NCI-H748 (cell line): ENCODE measurements at regions not wholly inside any gene's neighbourhood (a gene's known extent, or its start where the extent isn't known, plus 50 kb on each side); places are given as distances from the start of the nearest gene placed in this dataset.

ENCODE experiments used
- DNase-seq: peaks from one replicate; lab custom pipeline; 2025; ENCODE audit not compliant: unreplicated experiment; lab: John Stamatoyannopoulos, UW

DNA sequence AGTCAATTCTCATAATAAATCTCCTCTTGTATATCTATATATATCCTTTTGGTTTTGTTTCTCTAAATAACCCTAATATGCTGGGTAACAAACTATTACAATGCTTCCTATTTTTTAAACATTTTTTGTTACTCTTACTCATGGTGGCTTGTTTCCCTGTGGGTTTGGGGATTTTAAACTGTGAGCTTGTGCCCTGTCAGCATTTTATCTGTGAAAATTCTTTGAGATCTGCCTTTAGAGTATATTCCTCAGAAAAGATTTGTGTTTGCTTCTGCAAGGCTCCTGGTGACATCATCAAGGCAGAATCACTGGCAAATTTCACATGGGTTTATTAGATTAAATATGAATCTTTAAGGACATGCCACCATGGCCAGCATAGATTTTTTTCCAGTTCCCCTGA, 273.6 kb downstream of the LRFN2 start:
- no peak for DNase-seq

DNA sequence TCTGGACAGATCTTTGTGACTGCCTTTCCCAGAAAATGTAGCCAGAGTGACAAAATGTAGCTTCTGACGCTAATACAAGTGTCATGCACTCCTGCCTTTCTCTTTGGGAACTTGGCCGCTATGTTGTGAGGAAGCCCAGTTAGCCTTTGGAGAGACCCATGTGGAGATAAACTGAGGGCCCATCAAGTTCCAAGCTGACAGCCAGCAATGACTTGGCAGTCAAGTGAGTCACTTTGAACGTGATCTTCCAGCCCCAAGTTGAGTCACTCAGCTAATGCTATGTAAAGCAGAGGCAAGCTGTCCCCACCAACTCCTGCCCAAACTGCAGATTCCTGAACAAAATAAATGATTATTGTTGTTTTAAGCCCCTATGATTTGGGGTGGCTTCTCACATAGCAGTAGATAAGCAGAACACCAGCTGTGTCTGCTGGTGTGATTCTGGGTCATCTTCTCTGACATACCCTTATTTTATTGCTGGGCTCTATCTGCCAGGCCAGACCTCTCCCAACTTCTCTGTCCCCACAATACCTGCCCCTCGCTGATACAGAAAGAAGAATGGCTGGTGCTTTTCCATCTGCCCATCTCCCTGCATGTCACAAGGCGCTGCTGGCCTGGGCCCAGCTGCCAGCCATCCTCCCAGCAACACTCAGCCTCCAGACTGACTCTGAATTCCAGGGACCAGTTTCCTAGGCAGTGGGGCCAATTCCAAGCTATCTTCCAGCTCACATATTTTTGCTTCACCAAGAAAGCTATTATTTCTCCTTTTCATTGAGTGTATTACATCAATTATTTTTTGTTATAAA, 274.8 kb downstream of the LRFN2 start:
- DNase-seq: no peak

DNA sequence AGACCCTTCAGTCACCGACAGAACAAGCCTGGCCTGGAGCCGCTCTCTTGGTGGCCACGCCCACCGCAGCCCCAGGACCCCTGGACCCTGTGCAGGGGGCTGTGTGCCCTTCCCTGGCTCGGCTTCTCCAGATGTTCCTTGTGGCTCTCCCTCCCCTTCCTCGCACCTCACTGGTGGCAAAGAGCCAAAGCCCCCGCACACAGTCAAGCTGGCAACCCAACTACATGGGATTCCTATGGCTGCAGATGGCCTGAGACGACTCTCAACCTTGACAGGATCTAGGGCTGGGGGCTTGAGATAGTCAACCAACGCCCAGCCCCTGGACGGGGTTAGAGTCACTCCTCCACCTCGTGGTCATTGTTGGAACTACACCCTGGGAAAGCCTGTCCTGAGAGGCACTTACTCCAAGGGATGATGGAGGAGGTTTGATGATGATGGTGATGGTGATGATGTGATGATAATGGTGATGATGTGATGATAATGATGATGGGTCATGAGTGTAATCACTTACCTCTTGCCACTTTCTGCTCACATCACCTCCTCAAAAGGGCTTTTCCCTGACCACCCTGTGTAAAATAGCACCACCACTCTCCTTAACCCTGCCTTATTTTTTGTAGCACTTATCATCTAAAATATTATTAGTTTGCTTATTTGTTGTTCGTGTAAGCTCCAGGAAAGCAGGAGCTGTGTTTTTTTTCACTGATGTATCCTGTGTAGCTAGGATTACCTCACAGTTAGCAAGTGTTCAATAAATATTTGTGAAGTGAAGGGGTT, 278.4 kb downstream of the LRFN2 start:
- peak; percentile 83 for DNase-seq

DNA sequence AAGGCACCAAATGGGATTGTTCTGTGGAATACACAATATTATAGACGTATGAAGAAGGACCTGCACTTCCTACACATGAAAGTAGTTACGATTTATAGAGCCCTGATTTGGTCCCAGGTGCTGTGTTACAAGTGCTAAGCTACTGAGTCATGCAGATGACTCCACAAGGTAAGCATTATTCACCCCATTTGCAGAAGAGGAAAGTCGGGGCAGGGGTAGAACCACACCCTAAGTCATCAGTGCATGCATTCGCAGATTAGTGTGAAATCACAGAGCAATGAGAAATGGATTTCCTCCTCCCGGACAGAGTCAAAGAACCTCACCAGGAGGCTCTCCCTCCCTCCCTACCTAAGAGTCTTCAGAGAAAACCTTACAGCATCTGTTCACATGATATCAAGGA, 279.5 kb downstream of the LRFN2 start:
- no peak for DNase-seq

DNA sequence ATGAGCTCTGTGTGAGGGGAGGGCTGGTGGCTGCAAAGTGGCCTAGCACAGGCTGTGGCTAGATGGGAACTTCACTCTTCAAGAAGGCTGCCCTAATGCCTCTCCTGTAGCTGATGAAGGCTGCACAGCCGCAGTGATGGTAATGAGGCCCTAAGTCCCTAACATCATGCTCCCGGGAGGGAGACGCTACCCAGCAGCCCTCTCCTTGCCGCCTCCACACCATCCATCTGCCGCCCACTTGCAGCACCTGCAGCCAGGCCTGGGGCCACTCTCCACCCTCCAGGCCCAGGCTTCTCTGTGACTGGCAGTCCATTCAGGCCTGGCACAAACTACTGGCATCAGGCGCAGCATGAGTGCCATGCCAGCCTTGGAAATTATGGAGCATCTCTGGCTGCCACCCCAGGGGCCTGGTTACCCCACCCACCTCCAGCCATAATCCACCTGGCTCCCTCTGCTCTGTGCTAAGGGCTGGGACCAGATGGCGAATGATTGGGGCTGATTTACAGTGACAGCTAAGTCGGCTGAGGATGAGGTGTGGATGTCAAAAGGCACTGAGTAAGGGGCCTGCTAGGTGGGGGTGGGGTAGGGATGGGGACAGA, 284.2 kb downstream of the LRFN2 start:
- DNase-seq: no peak

DNA sequence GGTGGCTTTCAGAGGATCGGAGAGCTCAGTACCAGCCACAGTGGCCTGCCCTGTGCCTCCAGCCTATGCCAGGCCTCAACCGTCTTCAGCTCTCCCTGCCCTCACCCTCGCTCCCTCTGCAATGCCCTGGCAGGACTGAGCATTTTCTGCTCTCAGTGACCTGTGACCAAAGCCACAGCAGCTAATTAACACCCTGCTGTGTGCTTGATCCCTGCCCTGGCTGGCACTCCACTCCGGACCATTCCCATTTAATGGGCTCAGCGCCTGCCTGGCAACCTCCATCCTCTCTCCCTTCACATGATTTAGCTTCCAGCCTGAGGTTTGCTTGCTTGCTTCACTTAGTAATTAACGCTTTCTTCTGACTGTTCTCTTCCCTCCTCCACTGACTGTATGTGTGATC, 287.5 kb downstream of the LRFN2 start:
- DNase-seq: no peak

DNA sequence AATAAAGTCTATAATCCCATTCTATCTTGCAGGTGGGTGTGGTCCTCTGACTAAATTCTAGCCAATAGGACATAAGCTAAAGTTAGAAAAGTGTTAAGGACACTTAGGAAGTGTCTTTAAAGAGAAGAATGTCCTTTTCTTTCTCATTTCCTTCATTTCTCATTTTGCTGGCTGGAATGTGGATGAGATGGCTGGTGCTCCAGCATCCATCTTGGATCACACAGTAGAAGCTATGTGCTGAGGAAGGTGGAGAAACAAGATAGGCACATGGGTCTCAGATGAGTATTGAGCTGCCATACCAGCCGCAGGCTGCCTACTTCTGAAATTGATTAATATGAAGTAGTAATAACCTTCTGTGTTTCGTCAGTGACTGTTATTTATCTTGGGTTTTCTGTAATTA, 289.0 kb downstream of the LRFN2 start:
- no peak for DNase-seq

DNA sequence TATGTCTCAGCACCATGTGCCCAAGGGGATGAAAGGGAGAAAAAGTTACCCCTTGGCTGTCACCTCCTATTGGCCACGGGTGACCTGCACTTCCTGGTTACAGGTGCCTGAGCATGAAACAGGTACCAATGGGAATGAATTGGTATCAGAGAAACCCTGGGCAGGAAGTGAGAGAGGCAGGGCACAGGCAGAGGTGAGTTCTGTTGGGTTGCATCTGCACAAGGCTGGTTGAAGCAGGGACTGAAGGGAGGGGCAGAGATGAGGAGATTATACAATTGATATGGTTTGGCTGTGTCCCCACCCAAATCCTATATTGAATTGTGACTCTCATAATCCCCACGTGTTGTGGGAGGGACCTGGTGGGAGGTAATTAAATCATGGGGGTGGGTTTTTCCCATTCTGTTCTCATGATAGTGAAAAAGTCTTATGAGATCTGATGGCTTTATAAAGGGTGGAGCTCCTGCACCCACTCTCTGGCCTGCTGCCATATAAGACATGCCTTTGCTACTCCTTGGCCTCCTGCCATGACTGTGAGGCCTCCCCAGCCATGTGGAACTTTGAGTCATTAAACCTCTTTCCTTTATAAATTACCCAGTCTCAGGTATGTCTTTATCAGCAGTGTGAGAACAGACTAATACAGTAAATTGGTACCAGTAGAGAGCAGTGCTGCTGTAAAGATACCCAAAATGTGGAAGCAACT, 291.8 kb downstream of the LRFN2 start:
- DNase-seq: no peak

DNA sequence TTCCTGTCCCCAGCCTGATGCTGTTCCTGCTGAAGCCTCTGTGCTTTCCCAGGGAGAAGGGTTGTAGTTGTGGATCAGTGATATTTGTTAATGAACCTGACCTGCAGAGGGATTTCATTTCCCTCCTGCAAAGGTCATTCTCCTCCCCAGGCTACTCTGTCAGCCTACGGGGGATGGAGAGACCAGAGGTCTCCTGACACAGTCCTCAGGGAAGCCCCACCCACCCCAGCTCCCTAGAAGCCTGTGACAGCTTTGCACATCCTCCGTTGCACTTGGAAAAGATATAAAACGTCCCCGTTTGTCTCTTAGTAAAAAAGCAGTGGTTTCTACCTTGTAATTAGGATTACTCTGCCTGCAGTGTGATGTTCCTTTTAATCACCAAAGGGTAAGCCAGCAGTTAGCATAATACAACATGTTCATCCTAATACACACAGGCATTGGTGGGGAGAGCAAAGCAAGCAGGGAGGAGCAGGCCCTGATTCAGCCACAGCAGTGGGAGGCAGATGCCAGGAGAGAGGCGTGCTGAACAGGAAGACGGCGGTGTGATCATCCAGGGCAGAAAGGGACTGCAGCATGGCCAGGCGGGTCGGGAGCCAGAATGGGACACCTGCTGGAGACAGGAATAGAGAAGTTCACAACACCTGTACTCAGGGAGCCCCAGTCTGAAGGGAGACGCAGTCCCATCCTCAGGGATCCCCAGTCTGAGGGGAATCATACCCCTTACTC, 293.5 kb downstream of the LRFN2 start:
- DNase-seq: no peak

DNA sequence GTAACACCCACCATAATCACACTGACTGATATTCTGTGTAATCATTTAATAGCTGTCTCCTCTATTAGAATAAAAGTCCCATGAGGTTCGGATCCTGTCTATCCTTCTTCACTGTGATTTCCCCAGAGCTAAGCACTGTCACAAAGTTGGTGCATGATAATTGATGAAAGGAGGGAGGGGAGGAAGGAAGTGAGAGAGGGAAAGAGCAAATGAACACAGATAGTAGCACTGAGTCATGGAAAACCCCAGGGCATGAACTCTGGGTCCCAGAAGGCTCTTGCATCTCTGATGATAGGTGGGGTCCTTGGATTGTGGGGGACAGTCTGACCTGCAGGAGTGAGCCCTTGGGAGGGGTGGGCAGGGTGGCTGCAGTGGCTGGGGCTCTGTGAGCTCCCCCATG, 294.1 kb downstream of the LRFN2 start:
- DNase-seq: no peak

DNA sequence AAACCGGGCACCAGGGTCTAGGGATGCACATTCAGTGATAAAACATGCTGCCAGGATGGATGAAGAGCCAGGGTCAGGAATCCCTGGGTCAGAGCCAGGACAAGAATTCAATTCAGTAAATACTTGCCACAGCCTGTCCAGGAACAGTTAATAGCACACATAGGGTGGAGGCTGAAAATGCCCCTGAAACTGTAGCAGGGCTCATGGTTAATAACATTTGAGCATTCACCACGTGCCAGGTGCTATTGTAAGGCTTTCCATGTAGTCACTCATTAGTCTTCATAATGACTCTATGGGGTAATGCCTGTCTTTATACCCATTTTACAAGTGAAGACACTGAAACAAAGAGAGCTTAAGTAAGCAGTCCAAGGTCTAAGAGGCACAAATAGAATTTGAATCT, 296.3 kb downstream of the LRFN2 start:
- DNase-seq: peak; percentile 61

DNA sequence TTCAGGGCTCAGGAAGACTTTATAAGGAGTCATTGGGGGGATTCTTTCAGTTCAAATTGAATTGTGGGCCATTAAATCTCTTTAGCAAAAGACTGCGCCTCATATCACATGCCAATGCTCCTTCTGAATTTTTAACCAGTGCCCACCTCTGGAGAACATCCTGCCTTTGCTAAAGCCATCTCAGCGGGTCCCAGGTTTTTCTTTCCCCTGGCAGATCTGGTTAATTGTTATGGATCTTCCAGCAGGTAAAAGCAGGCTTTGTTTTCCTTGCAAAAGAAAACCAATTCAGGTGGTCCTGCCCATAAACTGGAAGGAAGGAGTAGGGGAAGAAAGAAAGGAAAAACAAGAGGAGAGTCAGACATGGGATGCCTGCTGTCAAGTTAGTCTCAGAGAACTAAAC, 298.2 kb downstream of the LRFN2 start:
- DNase-seq: no peak

DNA sequence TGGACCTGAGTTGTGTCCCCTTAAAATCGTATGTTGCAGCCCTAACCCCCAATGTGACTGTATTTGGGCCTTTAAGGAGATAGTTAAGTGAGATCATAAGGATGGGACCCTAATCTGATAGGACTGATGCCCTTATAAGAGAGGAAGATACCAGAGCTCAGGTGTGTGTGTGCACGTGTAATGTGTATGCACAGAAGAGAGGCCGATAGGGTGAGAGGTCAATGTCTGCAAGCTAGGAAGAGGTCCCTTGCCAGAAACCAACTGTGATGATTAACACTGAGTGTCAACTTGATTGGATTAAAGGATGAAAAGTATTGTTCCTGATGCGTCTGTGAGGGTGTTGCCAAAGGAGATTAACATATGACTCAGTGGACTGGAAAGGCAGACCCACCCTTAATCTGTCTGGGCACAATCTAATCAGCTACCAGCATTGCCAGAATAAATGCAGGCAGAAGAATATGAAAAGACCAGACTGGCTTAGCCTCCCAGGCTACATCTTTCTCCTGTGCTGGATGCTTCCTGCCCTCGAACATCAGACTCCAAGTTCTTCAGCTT, 299.8 kb downstream of the LRFN2 start:
- peak; percentile 23 for DNase-seq

DNA sequence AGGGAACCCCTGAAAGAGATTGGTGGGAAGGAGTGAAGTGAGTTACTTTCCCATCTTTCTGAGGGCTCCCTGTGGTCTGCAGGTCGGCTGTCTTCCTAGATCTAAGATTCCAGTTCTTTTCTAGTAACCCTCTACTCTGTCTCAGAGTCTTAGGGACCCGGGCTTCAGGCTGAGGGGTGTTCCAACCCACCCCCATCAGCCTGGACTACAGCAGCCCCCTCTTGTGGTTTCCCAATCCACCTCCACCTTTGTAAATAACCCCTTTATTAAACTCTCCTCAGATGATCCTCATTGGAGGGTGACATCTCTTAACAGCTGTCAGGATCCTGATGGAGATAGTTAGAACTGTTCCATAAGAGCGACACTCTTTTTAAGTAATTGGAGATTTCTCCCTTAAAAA, 300.4 kb downstream of the LRFN2 start:
- no peak for DNase-seq

DNA sequence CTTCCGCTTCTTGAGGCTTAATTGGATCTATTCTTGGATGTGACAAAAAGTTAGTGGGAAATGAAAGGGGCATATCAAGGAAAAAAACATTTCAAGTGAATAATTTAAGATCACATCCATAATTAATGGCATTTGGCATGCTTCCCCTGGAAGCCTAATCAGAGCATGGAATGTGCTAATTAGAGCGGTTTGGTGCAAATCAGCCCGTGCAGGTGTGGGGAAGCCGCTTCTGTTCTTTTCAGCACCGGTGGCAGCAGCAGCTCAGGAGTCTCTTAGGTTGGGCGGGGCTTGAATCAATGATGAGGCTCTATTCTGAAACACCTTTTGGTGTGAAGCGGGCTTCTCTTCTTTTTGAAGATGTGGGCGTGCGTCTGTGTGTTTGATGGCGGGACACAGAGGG, 301.2 kb downstream of the LRFN2 start:
- DNase-seq: peak; percentile 55

DNA sequence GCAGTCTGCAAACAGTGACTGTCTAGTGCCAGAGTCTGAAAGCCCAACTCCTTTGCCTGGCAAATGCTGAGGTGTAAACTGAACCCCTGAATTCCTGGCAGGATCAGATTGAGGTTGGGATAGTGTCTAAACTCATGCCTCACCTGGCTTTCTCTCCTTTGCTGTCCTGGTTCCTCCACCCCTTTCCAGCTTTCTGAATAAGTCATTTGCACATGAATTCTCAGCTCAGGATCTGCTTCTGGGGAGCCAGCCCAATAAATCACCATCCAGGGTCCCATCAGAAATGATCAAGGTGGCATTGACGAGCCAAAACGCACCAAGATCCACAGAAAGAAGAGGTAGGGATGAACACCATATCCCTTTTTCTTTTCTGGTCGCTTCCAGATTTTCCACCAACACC, 301.6 kb downstream of the LRFN2 start:
- no peak for DNase-seq

DNA sequence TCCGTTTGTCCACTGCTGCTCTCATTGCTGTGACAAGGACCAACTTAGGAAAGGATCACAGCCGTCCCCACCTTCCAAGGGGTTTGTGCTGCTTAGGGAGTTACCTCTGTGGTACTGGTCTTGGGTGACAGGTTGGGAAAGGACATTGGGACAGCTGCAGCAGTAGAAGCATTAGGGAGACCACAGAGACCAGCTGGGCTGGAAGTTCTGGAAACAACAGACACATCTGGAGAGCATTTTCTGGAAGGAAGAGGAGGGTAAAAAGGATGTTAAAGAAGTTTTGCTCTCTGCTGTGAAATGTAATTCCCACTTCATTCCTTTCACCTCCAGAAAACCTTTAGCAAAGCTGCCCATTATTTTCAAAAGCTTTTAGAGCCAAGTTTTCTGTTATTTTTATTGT, 304.2 kb downstream of the LRFN2 start:
- no peak for DNase-seq

DNA sequence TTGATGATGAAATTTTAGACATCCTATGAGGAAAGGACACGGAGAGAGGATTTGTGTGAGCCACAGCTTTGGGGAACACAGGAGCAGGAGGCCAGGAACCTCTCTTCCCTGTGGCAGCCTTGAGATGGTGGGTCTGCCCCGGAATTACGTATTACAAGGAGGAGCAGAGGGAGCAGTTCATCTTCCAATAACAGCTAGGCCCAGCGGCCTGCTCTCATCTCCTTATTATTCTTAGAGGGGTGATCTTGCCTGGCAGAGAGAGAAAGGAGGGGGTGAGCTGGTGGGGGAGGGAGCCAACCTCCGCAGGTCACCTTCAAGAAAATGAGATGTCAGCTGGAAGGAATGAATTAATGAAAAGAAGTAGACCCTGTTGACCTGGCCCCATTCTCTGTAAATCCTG, 305.8 kb downstream of the LRFN2 start:
- DNase-seq: no peak

DNA sequence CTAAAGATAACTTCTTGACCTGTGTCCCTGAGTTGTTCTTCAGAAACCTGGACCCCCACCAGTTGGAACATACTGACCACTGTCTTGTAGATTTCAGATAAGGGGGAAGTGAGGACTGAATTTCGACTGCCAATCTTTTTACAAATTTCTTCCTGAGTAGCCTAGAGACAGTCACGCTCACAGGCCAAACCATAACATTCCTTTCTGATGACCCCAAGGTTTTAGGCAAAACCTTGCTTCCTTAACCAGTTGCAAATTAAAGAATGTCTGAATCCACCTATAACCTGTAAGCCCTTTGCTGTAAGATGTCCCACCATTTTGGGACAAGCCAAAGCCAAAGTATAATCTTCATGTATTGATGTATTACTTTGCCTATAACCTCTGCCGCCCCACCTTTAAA, 306.9 kb downstream of the LRFN2 start:
- no peak for DNase-seq

DNA sequence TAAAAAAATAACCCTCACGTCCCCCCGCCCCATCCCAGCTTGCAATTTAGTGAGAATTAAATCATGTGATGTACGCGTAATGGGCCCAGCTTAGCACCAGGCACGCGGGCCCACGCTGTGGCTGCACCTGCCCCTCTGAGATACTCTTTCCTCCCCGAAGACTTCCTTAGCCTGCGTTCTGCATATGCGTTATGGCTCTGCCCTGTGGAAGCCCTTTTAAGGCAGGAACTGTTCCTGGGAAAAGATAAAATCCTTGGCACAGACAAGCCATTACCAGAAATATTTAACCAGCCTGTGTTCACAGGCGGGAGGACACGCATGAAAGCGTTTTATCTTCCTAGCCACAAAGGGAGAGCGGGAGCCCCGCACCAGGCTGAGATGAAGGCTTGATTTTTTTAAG, 311.0 kb downstream of the LRFN2 start:
- DNase-seq: no peak

DNA sequence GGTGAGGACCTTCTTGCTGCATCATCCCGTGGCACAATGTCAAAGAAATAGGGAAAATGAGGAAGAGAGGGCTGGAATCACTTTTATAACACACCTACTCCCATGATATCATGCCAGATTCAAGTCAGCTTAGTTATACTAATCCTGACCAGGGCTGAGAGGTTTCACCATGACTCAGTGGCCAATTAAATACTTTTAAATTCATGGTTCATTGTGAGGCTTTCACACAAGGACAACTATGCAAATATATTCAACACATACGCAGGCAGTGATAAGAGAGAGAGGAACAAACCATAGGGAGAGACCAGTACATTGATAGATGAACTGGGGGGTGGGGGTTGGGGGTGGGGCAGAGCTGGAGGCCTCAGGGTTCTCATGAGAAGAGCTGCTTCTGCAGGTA, 313.1 kb downstream of the LRFN2 start:
- no peak for DNase-seq
